HG03460 (cell line): ENCODE measurements at regions not wholly inside any gene's neighbourhood (a gene's known extent, or its start where the extent isn't known, plus 50 kb on each side); places are given as distances from the start of the nearest gene placed in this dataset.
A peak's percentile ranks its signal among the peaks of the same experiment; 100 is the strongest.

ENCODE experiments used
- ATAC-seq: cut with Tn5 transposase; IDR thresholded peaks from one replicate; pipeline ENCODE4 v1.9.1; 2021; ENCODE audit not compliant: unreplicated experiment

DNA sequence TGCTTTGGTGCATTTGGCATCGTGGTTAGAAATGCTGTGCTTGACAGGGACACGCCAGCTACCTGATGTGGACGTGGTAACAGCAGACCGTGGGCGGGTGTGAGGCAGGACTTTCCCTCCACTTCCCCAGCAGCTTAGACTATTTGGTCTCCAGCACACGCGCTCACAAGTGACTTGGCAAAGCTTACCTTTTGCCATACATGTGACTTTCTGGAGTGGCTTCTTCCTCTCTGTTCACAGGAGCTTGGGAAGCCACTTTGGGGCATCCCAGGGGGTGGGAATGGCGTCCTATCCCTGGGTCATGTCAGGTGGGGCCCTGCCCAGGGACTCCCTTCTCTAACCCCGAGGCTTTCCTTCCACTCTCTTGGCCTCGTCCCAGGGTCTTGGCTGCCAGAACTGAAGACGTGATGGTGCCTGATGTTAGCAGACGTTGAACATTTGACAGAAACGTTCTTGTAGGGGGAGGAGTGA is 228.7 kb upstream of the KLF6 start:
- ATAC-seq = peak; percentile 69

DNA sequence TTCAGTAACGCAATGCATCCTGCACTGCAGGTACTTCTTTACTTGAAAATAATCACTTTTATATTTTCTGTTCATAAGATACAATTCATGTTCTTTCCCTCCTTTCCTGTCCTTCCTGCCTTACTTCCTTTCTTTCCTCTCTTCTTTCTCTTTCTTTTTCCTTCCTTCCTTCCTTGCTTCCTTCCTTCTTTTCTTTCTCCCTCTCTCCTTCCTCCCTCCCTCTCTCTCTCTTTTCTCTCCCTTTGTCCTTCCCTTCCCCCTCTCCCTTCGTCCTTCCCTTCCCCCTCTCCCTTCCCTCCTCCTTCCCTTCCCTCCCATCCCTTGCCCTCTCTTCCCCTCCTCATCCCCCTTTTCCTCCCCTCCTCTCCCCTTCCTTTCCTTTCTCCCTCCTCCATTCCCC is 227.8 kb upstream of the KLF6 start:
- ATAC-seq = no peak

DNA sequence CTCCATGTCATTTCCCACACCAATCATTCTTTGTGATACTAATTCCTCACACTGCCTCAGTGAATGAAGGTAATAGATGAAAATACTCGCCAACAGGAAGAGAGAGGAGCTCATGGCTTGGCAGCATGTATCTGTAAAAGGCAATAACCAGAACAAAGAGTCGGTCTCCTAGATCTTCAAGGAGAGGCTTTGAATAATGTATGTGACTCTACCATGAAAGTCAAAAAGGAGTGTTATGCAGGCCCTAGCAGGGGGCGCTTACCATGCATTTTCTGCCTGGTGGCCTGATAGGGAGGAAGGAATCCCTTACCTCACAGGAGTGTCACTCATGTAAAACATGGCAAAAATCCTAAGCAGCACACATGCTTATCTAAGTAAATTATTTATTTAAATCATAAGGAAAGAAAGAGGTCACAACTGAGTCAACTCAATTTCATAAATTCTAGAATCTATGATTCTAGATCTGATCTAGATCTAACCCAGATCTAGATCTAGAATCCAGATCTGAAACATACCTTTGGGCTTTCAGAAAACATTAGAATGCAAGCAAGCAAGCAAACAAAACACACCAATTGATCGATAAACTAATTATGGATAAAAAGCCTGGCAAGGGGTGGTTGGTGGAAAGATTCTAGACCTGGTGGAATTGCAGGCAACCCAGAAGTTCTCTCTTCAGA is 226.3 kb upstream of the KLF6 start:
- no peak for ATAC-seq

DNA sequence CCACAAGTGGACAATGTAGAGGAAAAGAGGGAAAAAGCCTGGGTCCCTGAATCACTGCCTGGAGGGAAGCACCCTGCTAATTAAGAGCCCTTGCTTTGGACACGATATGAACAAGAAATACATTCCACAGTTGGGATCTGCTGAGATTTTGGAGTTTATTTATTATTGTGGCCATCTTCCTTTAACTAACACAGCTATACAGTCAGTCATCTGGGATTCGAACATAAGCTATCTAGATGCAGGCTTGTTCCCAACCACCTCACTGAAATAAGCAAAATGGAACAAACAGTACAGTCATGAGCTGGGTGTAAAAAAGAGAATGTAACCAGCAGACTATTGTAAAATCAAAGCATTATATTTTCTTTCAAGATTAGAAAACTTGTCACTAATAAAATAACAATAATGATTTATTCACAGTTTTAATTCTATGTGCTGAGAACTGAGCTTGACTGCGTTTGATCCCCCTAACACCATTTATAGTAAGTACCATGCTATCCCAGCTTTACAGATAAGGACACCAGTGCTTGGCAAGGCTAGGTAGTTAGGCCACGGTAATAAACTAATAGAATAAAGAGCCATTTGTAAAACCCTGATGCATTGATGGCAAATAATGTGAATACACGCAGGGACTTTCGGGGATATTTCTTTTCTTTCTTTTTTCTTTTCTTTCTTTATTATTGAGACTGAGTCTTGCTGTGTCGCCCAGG is 223.8 kb upstream of the KLF6 start:
- no peak for ATAC-seq

DNA sequence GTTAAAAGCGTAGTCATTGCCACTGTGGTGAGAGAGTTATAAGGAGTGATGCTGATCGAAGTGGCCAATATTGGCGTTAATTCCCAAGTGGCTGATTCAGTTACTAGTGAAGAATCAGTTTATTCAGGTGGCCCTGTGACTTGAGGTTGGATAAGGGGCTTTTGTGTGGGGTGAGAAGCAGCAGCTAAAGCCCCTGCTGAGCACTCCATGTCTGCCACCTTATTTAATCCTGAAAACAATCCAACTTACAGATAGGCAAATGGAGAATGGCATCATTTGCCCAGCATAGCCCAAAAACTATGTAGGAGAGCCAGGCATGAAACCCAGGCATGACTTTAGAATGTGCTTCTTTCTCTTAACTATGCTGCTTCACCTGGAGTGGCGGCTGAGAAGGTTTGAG is 222.8 kb upstream of the KLF6 start:
- no peak for ATAC-seq

DNA sequence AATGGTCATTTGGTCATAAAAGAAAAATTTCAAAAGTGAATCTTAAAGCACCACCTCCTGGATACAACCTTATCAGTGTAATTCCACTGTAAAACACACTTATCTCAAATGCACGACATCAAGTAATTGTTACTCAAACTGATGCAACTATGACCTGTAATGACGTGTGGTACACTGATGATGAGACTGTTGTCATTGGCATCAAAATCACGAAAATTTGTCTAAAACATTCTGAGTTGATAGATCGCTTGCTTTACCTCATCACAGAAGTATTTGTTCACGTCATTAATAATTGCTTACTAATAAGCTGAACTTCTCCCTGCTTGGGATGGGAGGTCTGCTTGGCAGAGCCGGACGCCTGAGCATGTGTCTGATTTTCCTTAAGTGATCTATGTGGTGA is 221.8 kb upstream of the KLF6 start:
- ATAC-seq = no peak

DNA sequence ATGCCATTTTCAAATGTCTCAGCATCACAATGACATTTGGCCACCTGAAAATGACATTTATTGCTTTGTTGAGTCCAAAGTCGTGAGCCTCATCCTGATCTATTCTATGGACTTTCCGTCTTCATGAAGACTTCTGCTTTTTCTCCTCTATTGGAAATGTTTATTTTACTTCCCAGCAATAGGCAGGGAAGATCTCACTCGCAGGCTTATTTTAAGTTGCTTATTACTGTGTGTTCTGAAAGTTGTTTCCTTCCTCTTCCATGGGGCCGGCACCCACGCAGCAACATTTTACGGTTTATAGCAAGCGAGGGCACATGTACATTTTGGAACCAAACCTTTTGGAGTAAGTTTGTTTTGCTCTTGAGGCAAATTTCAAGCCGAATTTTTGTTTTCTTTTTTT is 221.0 kb upstream of the KLF6 start:
- ATAC-seq = no peak

DNA sequence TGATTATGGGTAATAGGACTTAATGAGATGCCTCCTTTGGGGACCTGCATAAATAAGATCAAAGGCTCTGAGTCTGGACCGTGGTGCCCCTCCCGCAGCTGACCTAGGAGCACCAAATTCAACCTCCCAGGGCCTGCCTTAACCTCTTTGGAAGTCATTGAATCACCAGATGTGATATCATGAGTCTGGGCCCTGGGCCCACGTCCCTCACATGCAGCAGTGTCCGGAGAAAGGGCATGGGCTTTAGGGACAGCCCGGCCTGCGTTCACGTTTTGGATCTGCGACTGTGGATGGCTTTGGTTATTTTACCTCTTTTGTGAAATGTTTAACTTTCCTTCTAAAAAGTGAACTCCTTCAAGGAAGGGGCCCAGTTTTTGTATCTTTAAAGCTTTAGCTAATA is 220.0 kb upstream of the KLF6 start:
- no peak for ATAC-seq

DNA sequence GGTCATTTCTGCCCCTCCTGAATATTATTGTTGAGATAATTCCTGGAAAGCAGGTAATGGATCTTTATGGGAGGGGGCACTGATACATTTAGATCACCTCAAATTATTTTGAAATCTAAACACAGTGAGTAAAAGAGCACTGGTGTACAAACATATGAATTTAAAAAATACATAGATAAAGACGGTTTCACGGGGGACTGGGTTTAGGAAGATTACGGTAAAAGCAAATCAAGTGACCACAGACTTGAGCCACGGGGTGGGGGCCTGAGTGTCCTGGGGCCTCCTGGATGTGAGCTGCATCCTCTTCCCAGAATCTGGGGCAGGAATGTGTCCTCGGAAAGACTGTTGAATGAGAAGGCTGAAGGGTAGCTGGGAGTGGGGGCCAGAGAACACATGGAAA is 219.1 kb upstream of the KLF6 start:
- ATAC-seq = no peak

DNA sequence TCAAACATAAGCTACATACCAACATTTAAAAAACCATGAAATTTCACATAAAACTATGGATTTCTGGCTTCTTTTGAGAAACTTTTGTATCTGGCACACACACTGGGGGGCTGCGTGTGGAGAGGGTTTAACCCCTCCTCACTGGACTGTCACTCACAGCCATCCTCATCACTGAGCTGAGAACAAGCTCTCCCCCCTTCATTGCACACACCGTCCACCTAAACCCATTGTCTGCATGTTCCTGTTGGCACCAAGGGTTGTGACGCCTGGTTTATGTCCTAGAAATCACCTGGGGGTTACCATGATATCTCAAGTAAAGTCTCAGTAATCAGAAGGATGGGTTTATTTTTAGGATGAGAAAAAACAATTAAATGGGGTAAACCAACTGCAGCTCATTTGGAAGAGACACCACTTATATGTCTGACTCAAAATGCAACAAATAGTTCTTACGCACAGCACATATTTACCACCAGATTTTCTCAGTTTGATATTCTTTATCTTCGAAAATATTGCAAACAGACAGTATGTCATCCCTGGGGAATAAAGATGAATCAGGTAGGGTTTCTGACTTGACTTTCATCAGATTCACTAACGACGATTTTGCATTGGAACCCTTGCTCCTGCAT is 218.5 kb upstream of the KLF6 start:
- no peak for ATAC-seq

DNA sequence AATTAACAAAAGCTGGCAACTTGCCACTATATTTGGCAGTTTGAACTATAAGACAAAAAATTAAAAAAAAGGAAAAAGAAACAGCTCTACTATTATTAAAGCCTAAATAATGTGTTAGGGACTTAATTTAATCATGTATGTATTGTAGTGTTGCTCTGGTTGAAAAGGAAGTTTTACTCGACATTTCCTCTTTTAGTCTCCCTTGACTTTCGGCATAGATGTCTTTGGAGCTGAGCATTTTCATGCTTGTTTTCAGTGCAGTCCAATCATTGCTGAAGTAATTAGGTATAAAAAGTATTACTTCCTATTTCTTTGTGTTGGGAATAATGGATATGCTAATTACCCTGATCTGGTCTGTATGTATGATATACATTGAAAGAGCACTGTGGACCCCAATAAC is 216.8 kb upstream of the KLF6 start:
- ATAC-seq = no peak

DNA sequence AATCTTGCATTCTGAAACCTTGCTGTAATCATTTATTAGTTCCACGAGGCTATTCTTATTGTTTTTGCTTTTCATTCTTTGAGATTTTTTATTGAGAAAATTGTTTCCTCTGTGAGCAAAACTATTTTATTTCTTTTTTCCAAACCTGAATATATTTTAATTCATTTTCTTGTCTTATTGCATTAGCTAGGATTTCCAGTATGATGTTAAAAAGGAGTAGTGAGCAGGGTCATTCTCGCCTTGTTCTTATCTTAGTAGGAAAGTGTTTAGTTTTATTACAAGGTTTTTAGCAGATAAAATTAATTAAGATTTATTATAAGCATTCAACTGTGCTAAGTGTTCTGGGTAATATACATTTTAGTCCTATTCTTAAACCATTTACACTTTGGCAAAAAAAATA is 214.6 kb upstream of the KLF6 start:
- no peak for ATAC-seq

DNA sequence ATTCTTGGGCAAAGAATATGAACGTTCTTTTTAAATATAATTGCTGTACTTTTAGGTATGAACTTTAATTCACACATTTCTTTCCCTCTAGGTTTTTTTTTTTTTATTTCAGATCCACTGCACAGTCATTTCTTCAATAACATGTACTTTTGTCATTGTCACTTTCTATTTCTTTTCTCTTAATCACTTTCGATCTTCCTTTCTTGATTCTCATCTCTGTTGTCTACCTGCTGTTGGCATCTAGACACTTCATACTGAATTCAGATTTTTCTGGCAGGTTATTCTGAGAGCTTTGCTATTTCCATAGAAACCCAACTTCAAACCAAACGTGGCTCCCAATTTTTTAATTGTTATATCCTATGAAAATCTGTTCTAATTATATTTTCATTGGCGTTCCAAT is 211.7 kb upstream of the KLF6 start:
- no peak for ATAC-seq

DNA sequence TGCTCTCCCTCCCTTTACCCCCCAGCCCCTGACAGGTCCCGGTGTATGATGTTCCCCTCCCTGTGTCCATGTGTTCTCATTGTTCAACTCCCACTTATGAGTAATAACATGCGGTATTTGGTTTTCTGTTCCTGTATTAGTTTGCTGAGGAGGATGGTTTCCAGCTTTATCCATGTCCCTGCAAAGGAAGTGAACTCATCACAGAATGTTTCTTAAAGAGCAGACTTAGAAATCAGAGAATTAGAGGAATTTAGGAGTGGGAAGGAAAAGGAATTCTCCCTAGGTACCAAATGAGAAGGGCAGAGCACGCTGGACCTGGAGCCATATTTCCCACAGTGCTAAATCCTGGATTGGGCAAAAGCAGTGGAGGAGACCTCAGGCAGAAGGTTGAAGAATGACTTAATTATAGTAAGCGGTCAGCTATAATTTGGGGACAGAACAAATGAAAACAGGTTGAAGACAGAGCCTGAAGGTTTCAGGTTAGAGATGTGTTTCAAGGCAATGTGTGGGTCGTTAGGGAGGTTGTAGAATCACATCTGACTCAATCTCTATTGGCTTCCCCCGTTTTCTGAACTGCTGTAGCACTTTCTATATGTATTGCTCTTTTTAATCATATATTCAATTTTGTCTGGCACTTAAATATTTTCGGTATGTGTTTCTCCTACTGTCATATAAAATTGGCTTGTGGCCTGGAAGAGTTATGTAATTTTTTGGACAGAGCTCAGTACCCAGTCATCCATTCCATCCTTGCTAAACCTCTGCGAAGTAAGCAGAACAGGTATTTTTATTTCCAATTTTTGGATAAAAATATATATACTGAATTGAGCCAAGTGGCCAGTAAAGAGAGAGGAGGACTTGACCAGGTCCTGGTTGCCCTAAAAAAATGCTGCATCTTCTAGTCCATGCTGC is 210.5 kb upstream of the KLF6 start:
- ATAC-seq = no peak

DNA sequence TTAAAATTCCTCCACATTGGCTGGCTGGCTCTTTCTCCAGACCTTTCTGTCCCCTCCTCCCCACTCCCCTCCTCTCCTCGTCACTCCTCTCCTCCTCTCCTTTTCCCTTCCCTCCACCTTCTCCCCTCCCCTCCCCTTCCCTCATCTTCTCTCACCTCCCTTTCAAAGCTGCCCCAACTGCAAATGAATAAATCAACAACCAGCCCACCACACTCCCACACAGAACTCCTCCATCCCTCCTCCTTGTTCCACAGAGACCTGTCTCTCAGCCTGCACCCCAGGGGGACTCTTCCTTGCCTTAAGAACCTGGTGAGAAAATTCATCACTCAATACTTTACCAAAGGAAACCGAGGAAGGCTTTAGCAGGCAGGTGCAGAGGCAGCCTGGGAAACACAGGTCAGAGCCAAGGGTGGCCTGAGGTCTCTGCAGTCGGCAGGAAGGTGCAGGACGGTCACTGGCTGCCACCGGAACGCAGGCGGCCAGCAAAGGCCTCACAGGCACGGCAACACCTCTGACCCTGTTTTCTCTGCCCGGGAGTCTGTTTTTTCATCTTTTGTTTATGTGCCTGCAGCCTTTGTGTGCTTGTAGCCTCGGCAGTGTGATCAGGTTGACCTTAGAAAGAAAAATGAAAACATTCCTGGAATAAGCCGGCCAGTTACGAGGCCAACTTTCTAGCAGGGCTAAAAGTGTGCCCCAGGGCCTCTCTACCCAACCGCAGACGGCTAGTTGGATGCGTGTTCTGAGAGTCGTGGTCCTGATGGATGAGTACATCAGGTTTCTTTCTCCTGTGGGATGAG is 207.6 kb upstream of the KLF6 start:
- no peak for ATAC-seq

DNA sequence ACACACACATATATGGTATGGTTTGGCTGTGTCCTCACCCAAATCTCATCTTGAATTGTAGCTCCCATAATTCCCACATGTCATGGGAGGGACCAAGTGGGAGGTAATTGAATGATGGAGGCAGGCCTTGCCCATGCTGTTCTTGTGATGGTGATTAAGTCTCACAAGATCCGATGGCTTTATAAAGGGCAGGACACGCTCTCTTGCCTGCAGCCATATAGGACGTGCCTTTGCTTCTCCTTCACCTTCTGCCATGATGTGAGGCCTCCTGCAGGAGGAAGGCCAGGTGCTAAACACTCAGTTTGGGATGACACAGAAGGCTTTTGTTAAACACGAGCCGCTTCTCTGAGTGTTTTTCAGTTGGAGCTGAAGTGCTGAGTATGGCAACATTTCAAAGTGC is 205.3 kb upstream of the KLF6 start:
- ATAC-seq = no peak

DNA sequence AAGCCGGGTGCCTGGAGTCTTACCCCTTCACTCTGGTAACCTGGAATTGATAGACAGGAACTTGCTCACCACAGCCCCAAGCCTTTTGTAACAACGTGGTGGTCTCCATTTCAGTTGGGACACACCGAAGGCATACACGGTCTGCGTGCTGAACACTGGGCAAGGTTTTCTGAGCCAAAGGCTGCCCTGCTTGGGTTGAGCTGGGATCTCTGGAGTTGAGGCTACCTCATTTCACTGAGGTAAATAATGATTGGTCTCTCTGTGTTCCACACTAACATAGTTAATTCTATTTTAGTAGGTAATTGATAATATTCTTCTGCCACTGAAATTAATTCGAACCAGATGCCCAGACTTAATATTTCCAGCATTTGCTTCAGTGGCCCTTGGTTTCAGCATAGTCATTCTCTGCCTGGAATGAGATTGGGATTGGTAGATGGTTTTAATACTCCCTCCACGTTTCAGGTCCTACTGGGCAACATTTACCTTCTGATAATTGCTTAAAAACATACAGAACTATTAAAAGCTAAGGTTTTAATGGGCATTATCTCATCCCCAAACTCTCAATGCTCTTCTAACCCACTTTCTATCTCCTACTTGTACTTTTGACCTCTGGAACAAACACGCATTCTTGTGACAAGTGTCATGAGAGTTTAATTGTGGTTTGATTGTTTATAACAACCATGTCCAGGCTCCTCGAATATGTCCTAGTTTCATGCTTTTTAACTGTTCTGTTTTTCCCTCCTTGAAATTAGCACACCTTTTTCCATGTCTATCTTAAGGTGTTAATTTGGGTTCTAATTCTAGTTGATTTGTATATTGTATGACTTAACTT is 202.3 kb upstream of the KLF6 start:
- ATAC-seq = no peak

DNA sequence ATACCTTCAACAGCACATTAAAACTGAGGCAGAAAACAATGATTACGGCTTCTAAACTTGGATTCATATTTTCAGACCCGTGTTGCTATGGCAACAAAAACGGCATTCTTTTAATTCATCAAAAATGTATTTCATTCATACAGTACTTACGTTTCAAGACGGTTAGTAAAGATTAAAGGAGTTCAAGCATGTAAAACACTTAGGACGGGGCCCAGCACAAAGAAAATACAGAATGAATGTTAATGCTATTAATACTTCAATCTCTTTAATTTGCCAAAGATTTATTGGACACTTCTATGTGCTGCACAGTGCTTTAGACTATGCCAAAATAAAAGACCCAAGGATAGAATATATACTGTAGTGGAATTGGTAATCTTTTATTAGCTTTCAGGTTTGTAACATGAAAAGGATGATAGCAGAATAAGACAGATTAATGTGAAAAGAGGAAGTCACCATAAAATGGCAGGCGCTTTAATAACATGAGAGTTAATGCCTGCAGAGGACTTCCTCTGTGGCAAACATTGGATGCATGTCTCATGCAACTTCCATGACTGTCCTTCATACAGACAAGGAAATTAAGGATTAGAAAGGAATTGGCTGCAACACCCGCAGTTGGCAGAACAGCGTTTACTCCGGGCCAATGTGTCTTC is 201.6 kb upstream of the KLF6 start:
- ATAC-seq = no peak

DNA sequence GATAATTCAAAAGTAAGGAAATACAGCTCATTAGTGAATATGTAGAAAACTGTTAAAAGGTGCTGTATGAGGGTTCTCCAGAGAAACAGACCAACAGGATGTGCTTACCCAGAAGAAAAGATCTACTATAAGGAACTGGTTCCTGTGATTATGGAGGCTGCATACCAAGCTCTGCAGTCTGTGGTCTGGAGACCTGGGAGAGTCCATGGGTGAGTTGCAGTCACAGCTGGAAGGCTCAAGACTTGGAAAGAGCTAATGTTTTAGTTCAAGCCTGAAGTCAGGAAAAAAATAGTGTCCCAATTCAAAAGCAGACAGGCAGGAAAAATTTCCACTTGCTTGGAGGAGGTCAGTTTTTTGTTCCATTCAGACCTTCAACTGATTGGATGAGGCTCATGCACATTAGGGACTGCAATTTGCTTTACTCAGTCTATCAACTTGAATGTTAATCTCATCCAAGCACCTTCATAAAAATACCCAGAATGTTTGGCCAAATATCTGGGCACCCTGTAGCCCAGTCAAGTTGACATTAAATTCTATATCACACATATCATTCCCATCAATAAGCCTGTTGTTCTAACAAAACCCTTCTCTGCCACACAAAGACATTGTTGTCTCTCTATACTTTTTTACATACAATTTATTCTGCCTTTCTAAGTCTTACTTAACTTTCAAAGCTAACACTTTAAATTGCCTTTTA is 197.9 kb upstream of the KLF6 start:
- no peak for ATAC-seq
